ENCODE measurements at regions not wholly inside any gene's neighbourhood (a gene's known extent, or its start where the extent isn't known, plus 50 kb on each side); places are given as distances from the start of the nearest gene placed in this dataset.

DNA sequence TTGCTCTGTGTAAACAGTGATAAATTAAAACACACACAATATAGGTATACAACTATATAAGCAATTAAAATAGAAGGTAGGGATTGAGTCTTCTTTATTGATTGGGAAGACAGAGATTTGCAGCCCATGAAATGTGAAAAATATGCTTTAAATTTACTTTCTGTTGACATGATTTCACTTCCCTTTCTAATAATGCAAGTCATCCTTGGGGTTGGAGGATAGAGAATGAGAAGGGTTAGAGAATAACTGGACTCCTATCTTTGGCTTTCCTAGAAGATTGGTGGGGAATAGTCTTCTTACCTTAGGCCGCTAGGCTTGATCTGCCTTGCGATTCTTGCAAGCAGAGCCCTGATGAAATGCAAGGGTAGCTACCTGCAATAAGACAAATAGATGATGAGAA is 339.8 kb downstream of the NYAP2 start:
- TF ChIP-seq, protein P1, sequence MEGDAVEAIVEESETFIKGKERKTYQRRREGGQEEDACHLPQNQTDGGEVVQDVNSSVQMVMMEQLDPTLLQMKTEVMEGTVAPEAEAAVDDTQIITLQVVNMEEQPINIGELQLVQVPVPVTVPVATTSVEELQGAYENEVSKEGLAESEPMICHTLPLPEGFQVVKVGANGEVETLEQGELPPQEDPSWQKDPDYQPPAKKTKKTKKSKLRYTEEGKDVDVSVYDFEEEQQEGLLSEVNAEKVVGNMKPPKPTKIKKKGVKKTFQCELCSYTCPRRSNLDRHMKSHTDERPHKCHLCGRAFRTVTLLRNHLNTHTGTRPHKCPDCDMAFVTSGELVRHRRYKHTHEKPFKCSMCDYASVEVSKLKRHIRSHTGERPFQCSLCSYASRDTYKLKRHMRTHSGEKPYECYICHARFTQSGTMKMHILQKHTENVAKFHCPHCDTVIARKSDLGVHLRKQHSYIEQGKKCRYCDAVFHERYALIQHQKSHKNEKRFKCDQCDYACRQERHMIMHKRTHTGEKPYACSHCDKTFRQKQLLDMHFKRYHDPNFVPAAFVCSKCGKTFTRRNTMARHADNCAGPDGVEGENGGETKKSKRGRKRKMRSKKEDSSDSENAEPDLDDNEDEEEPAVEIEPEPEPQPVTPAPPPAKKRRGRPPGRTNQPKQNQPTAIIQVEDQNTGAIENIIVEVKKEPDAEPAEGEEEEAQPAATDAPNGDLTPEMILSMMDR (IDR thresholded peaks at IDR 0.05) = no peak
- no peak for TF ChIP-seq POLR2AphosphoS5 (IDR thresholded peaks at IDR 0.05)
